ENCODE measurements at regions not wholly inside any gene's neighbourhood (a gene's known extent, or its start where the extent isn't known, plus 50 kb on each side); places are given as distances from the start of the nearest gene placed in this dataset.

DNA sequence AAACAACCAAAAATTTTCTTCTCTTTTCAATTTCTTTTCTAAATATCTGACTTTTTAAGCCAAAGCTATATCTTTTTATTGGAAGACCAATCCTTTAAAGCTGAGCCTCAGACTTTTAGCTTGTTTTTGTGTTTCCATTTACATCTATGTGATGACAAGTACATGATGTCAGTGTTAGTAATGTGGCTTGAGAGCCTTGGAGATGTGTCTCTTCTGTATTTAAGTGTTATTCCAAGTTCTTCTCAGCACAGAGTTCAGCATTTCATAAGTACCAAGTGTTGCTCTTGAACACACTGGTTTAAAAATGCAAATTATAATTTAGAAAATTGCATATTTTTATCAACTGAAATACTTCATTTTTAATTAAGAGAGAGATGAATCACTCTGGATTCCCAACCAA, 948.9 kb upstream of the FLRT2 start:
- ChIA-PET POLR2A (no interaction called here), CTCF (no interaction called here)
- Histone ChIP-seq H3K9me3 (ENCODE audit: control insufficient read depth, insufficient read depth, low read depth, low read length) (no peaks in the 10 kb centered on the region), H3K27ac (ENCODE audit: extremely low read depth, low read depth, low read length) (no peak overlapping the region), H3K36me3 (ENCODE audit: control insufficient read depth in 2 of 2, insufficient read depth in 1 of 2, low read length in 2 of 2) (no peaks in the 10 kb centered on the region), H3K4me3 (ENCODE audit: low read depth, low read length) (no peak overlapping the region), H3K4me1 (ENCODE audit: control insufficient read depth, insufficient read depth, low read length) (no peaks in the 10 kb centered on the region)
- TF ChIP-seq ZNF221 (tag by site-specific recombination; IDR thresholded peaks at IDR 0.05; ENCODE audit: borderline replicate concordance) = no peak
- TF ChIP-seq ZSCAN30 (tag by site-specific recombination; IDR thresholded peaks at IDR 0.05) = no peak
- no peak for TF ChIP-seq ZEB2 (tag by site-specific recombination; IDR thresholded peaks at IDR 0.05)
- no peak for TF ChIP-seq ZNF157 (tag by site-specific recombination; IDR thresholded peaks at IDR 0.05)
- TF ChIP-seq, protein P1, sequence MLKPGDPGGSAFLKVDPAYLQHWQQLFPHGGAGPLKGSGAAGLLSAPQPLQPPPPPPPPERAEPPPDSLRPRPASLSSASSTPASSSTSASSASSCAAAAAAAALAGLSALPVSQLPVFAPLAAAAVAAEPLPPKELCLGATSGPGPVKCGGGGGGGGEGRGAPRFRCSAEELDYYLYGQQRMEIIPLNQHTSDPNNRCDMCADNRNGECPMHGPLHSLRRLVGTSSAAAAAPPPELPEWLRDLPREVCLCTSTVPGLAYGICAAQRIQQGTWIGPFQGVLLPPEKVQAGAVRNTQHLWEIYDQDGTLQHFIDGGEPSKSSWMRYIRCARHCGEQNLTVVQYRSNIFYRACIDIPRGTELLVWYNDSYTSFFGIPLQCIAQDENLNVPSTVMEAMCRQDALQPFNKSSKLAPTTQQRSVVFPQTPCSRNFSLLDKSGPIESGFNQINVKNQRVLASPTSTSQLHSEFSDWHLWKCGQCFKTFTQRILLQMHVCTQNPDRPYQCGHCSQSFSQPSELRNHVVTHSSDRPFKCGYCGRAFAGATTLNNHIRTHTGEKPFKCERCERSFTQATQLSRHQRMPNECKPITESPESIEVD (tag by site-specific recombination; IDR thresholded peaks at IDR 0.05) = no peak
- TF ChIP-seq, protein P2, sequence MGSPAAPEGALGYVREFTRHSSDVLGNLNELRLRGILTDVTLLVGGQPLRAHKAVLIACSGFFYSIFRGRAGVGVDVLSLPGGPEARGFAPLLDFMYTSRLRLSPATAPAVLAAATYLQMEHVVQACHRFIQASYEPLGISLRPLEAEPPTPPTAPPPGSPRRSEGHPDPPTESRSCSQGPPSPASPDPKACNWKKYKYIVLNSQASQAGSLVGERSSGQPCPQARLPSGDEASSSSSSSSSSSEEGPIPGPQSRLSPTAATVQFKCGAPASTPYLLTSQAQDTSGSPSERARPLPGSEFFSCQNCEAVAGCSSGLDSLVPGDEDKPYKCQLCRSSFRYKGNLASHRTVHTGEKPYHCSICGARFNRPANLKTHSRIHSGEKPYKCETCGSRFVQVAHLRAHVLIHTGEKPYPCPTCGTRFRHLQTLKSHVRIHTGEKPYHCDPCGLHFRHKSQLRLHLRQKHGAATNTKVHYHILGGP (tag by site-specific recombination; IDR thresholded peaks at IDR 0.05) = no peak
- no peak for TF ChIP-seq GLIS2 (tag by site-specific recombination; IDR thresholded peaks at IDR 0.05)
- TF ChIP-seq, protein P3, sequence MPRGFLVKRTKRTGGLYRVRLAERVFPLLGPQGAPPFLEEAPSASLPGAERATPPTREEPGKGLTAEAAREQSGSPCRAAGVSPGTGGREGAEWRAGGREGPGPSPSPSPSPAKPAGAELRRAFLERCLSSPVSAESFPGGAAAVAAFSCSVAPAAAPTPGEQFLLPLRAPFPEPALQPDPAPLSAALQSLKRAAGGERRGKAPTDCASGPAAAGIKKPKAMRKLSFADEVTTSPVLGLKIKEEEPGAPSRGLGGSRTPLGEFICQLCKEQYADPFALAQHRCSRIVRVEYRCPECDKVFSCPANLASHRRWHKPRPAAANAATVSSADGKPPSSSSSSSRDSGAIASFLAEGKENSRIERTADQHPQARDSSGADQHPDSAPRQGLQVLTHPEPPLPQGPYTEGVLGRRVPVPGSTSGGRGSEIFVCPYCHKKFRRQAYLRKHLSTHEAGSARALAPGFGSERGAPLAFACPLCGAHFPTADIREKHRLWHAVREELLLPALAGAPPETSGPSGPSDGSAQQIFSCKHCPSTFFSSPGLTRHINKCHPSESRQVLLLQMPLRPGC (tag by site-specific recombination; IDR thresholded peaks at IDR 0.05) = no peak
- TF ChIP-seq ZNF169 (tag by site-specific recombination; IDR thresholded peaks at IDR 0.05) = no peak
- TF ChIP-seq ZFP69B (tag by site-specific recombination; IDR thresholded peaks at IDR 0.05) = no peak
- no peak for TF ChIP-seq ZFP41 (tag by site-specific recombination; IDR thresholded peaks at IDR 0.05; ENCODE audit: borderline replicate concordance)
- TF ChIP-seq, protein P4, sequence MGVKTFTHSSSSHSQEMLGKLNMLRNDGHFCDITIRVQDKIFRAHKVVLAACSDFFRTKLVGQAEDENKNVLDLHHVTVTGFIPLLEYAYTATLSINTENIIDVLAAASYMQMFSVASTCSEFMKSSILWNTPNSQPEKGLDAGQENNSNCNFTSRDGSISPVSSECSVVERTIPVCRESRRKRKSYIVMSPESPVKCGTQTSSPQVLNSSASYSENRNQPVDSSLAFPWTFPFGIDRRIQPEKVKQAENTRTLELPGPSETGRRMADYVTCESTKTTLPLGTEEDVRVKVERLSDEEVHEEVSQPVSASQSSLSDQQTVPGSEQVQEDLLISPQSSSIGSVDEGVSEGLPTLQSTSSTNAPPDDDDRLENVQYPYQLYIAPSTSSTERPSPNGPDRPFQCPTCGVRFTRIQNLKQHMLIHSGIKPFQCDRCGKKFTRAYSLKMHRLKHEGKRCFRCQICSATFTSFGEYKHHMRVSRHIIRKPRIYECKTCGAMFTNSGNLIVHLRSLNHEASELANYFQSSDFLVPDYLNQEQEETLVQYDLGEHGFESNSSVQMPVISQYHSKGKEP (tag by site-specific recombination; IDR thresholded peaks at IDR 0.05) = no peak
- TF ChIP-seq ZNF2 (tag by site-specific recombination; IDR thresholded peaks at IDR 0.05) = no peak
- TF ChIP-seq, protein P5, sequence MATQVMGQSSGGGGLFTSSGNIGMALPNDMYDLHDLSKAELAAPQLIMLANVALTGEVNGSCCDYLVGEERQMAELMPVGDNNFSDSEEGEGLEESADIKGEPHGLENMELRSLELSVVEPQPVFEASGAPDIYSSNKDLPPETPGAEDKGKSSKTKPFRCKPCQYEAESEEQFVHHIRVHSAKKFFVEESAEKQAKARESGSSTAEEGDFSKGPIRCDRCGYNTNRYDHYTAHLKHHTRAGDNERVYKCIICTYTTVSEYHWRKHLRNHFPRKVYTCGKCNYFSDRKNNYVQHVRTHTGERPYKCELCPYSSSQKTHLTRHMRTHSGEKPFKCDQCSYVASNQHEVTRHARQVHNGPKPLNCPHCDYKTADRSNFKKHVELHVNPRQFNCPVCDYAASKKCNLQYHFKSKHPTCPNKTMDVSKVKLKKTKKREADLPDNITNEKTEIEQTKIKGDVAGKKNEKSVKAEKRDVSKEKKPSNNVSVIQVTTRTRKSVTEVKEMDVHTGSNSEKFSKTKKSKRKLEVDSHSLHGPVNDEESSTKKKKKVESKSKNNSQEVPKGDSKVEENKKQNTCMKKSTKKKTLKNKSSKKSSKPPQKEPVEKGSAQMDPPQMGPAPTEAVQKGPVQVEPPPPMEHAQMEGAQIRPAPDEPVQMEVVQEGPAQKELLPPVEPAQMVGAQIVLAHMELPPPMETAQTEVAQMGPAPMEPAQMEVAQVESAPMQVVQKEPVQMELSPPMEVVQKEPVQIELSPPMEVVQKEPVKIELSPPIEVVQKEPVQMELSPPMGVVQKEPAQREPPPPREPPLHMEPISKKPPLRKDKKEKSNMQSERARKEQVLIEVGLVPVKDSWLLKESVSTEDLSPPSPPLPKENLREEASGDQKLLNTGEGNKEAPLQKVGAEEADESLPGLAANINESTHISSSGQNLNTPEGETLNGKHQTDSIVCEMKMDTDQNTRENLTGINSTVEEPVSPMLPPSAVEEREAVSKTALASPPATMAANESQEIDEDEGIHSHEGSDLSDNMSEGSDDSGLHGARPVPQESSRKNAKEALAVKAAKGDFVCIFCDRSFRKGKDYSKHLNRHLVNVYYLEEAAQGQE (tag by site-specific recombination; IDR thresholded peaks at IDR 0.05) = no peak

DNA sequence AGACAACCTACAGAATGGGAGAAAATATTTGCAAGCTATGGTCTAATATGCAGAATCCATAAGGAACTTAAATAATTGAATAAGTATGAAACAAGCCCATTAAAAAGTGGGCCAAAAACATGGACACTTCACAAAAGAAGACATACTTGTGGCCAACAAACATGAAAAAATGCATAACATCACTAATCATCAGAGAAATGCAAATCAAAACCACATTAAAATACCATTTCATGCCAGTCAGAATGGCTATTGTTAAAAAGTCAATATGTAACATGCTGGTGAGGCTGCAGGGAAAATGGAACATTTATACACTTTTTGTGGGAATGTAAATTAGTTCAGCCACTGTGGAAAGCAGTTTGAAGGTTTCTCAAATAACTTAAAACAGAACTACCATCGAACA, 945.4 kb upstream of the FLRT2 start:
- Histone ChIP-seq H3K27ac (ENCODE audit: extremely low read depth, low read depth, low read length) (no peak overlapping the region), H3K4me1 (ENCODE audit: control insufficient read depth, insufficient read depth, low read length) (no peaks in the 10 kb centered on the region), H3K4me3 (ENCODE audit: low read depth, low read length) (no peak overlapping the region), H3K36me3 (ENCODE audit: control insufficient read depth in 2 of 2, insufficient read depth in 1 of 2, low read length in 2 of 2) (no peaks in the 10 kb centered on the region), H3K9me3 (ENCODE audit: control insufficient read depth, insufficient read depth, low read depth, low read length) (no peaks in the 10 kb centered on the region)
- POLR2A ChIA-PET = no interaction called here
- TF ChIP-seq, protein P6, sequence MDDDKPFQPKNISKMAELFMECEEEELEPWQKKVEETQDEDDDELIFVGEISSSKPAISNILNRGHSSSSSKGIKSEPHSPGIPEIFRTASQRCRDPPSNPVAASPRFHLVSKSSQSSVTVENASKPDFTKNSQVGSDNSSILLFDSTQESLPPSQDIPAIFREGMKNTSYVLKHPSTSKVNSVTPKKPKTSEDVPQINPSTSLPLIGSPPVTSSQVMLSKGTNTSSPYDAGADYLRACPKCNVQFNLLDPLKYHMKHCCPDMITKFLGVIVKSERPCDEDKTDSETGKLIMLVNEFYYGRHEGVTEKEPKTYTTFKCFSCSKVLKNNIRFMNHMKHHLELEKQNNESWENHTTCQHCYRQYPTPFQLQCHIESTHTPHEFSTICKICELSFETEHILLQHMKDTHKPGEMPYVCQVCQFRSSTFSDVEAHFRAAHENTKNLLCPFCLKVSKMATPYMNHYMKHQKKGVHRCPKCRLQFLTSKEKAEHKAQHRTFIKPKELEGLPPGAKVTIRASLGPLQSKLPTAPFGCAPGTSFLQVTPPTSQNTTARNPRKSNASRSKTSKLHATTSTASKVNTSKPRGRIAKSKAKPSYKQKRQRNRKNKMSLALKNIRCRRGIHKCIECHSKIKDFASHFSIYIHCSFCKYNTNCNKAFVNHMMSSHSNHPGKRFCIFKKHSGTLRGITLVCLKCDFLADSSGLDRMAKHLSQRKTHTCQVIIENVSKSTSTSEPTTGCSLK (tag by site-specific recombination; IDR thresholded peaks at IDR 0.05) = no peak
- CTCF ChIA-PET = no interaction called here
